Dermis microvascular lymphatic vessel endothelial cell (primary cell): ENCODE measurements at regions not wholly inside any gene's neighbourhood (a gene's known extent, or its start where the extent isn't known, plus 50 kb on each side); places are given as distances from the start of the nearest gene placed in this dataset.
"Not testable (repeated sequence)": the region's sequence is repeated elsewhere in the genome, so short reads cannot be mapped to it uniquely, and the experiment has no call there.

Source experiments
- DNase-seq, 2 donors: peaks; one replicate each; pipeline versions ENCODE4 v3.0.0 to v3.0.0-alpha.2; 2010; ENCODE audit warnings: low read depth in 2 of 2

GRCh38 chr15:20192982-20193929 lies 348.3 kb downstream of the GOLGA6L6 start:
- not testable (repeated sequence) for DNase-seq

GRCh38 chr15:20191508-20192125 lies 350.0 kb downstream of the GOLGA6L6 start:
- not testable (repeated sequence) for DNase-seq

- DNase-seq: not testable (repeated sequence)
Measured at GRCh38 chr15:20188611-20189010, 353.0 kb downstream of the GOLGA6L6 start.

- DNase-seq: not testable (repeated sequence)
Measured at GRCh38 chr15:20187370-20188355, 353.9 kb downstream of the GOLGA6L6 start.

- DNase-seq: not testable (repeated sequence)
Measured at GRCh38 chr15:20184879-20185278, 356.7 kb downstream of the GOLGA6L6 start.

GRCh38 chr15:20168221-20168620 lies 373.4 kb downstream of the GOLGA6L6 start:
- DNase-seq: not testable (repeated sequence)

- DNase-seq: not testable (repeated sequence)
Measured at GRCh38 chr15:20153528-20153927, 388.1 kb downstream of the GOLGA6L6 start.

- not testable (repeated sequence) for DNase-seq
Measured at GRCh38 chr15:20148679-20149078, 392.9 kb downstream of the GOLGA6L6 start.

GRCh38 chr15:20148008-20148407 lies 393.6 kb downstream of the GOLGA6L6 start:
- not testable (repeated sequence) for DNase-seq

- not testable (repeated sequence) for DNase-seq
Measured at GRCh38 chr15:20144333-20145036, 397.1 kb downstream of the GOLGA6L6 start.

GRCh38 chr15:20142906-20143305 lies 398.7 kb downstream of the GOLGA6L6 start:
- not testable (repeated sequence) for DNase-seq

- DNase-seq: not testable (repeated sequence)
Measured at GRCh38 chr15:20142410-20142809, 399.2 kb downstream of the GOLGA6L6 start.

GRCh38 chr15:20124668-20125067 lies 416.9 kb downstream of the GOLGA6L6 start:
- DNase-seq: not testable (repeated sequence)

- DNase-seq: peak in 1 of 2 donors; percentile 0
Measured at GRCh38 chr15:20106026-20106425, 435.6 kb downstream of the GOLGA6L6 start.

GRCh38 chr15:20105011-20105990 lies 436.3 kb downstream of the GOLGA6L6 start:
- DNase-seq: peak in 1 of 2 donors; percentile 0

- not testable (repeated sequence) for DNase-seq
Measured at GRCh38 chr15:20104551-20104950, 437.0 kb downstream of the GOLGA6L6 start.

- DNase-seq: not testable (repeated sequence)
Measured at GRCh38 chr15:20102862-20103261, 438.7 kb downstream of the GOLGA6L6 start.

GRCh38 chr15:20102209-20102608 lies 439.4 kb downstream of the GOLGA6L6 start:
- not testable (repeated sequence) for DNase-seq

- not testable (repeated sequence) for DNase-seq
Measured at GRCh38 chr15:20101281-20101680, 440.3 kb downstream of the GOLGA6L6 start.
